SH-SY5Y (cell line): ENCODE measurements at regions not wholly inside any gene's neighbourhood (a gene's known extent, or its start where the extent isn't known, plus 50 kb on each side); places are given as distances from the start of the nearest gene placed in this dataset.

Experiments
- GATA2 ChIP-seq: IDR thresholded peaks from 2 replicates; pipeline ENCODE4 v1.6.1; 2011; ENCODE audit warnings: mild to moderate bottlenecking, low read depth, low read length
- GATA3 ChIP-seq: IDR thresholded peaks from 2 replicates; pipeline ENCODE4 v1.6.1; 2011; ENCODE audit warnings: low read depth, mild to moderate bottlenecking, low read length, moderate library complexity

- no peak for TF ChIP-seq GATA3
- no peak for TF ChIP-seq GATA2
Observed at GRCh38 chr4:26229974-26230373, 90.8 kb upstream of the RBPJ start.
